Lower leg skin (tissue), 3 donors: ENCODE measurements at regions not wholly inside any gene's neighbourhood (a gene's known extent, or its start where the extent isn't known, plus 50 kb on each side); places are given as distances from the start of the nearest gene placed in this dataset.

Experiments
- POLR2A ChIP-seq, 2 donors: fragments of 450-650 bp; IDR thresholded peaks; one replicate each; pipeline ENCODE4 v1.6.1; 2016 to 2017; ENCODE audit warnings: antibody characterized with exemption in 2 of 2, mild to moderate bottlenecking in 1 of 2, moderate library complexity in 1 of 2
- TF ChIP-seq, protein P1 (sequence below), 3 donors: fragments of 450-650 bp; IDR thresholded peaks; one replicate each; pipeline ENCODE4 v1.5.1; 2016; ENCODE audit warnings: antibody characterized with exemption in 3 of 3, mild to moderate bottlenecking in 3 of 3, moderate library complexity in 2 of 3

DNA sequence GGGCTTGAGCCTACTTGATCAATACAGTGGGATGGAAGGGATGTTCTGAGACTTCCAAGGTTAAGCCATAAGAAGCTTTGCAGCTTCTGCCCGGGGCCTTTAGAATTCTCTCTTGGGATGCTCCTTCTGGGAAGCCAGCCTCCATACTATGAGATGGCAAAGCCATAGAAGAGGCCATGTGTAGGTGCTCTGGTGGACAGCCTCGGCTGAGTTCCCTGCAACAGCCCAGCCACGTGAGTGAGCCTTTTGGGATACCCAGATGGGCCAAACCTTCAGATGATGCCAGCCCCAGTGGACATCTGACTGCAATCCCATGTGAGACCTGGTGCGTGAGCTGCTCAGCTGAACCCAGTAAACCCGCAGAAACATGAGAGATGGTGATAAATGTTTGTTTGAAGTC lies 370.6 kb downstream of the RPS24 start:
- TF ChIP-seq, protein P1, sequence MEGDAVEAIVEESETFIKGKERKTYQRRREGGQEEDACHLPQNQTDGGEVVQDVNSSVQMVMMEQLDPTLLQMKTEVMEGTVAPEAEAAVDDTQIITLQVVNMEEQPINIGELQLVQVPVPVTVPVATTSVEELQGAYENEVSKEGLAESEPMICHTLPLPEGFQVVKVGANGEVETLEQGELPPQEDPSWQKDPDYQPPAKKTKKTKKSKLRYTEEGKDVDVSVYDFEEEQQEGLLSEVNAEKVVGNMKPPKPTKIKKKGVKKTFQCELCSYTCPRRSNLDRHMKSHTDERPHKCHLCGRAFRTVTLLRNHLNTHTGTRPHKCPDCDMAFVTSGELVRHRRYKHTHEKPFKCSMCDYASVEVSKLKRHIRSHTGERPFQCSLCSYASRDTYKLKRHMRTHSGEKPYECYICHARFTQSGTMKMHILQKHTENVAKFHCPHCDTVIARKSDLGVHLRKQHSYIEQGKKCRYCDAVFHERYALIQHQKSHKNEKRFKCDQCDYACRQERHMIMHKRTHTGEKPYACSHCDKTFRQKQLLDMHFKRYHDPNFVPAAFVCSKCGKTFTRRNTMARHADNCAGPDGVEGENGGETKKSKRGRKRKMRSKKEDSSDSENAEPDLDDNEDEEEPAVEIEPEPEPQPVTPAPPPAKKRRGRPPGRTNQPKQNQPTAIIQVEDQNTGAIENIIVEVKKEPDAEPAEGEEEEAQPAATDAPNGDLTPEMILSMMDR (IDR thresholded peaks at IDR 0.05): no peak
- TF ChIP-seq POLR2A (IDR thresholded peaks at IDR 0.05): no peak
